Breast epithelium (tissue), 4 donors: ENCODE measurements at regions not wholly inside any gene's neighbourhood (a gene's known extent, or its start where the extent isn't known, plus 50 kb on each side); places are given as distances from the start of the nearest gene placed in this dataset.

Source experiments
- DNase-seq, 2 donors: peaks; one replicate each; pipeline ENCODE4 v3.0.0-alpha.2; 2019; ENCODE audit warnings: low spot score in 2 of 2
- H3K27ac ChIP-seq, 2 donors: fragments of 200-600 bp; sonication (generic) in 1 of 2; one replicate each; pipeline ENCODE4 v1.5.1; 2016 to 2019; ENCODE audit warnings: mild to moderate bottlenecking in 1 of 2
- H3K27me3 ChIP-seq, 2 donors: fragments of 200-600 bp; sonication (generic) in 1 of 2; one replicate each; pipeline versions ENCODE4 v1.5.1 to v1.6.0; 2017 to 2019; ENCODE audit warnings: control low read depth in 1 of 2, mild to moderate bottlenecking in 1 of 2
- H3K36me3 ChIP-seq: fragments of 200-600 bp; one replicate; pipeline ENCODE4 v1.5.1; 2019
- H3K4me1 ChIP-seq, 2 donors: fragments of 200-600 bp; sonication (generic); one replicate each; pipeline ENCODE4 v1.5.1; 2016 to 2019; ENCODE audit warnings: control low read depth in 1 of 2
- H3K4me3 ChIP-seq, 3 donors: fragments of 200-600 bp; sonication (generic); 1 replicate in 2 of 3; 2 replicates in 1 of 3; pipeline ENCODE4 v1.5.1; 2016 to 2019; ENCODE audit warnings: mild to moderate bottlenecking in 3 of 3, moderate library complexity in 2 of 3
- H3K9me3 ChIP-seq, 2 donors: fragments of 200-600 bp; sonication (generic) in 1 of 2; one replicate each; pipeline ENCODE4 v1.5.1; 2016 to 2019; ENCODE audit warnings: control low read depth in 1 of 2
- CTCF ChIP-seq, 3 donors: fragments of 450-650 bp; IDR thresholded peaks; one replicate each; pipeline ENCODE4 v1.5.1; 2016 to 2017; ENCODE audit warnings: antibody characterized with exemption in 3 of 3, mild to moderate bottlenecking in 3 of 3, moderate library complexity in 3 of 3
- POLR2A ChIP-seq: fragments of 450-650 bp; IDR thresholded peaks from one replicate; pipeline ENCODE4 v1.6.1; 2016; ENCODE audit warnings: antibody characterized with exemption, mild to moderate bottlenecking, moderate library complexity
- POLR2AphosphoS5 ChIP-seq, 3 donors: sonication (generic); formaldehyde crosslinking; IDR thresholded peaks; one replicate each; pipeline ENCODE4 v1.6.1; 2017; ENCODE audit warnings: antibody characterized with exemption in 3 of 3
- intact Hi-C: fragments of 100-400 bp; cut with DNase I; formaldehyde crosslinking; loops from one replicate; pipeline ENCODE4 v1.15.1; 2023; ENCODE audit warnings: low total_unique reads

DNA sequence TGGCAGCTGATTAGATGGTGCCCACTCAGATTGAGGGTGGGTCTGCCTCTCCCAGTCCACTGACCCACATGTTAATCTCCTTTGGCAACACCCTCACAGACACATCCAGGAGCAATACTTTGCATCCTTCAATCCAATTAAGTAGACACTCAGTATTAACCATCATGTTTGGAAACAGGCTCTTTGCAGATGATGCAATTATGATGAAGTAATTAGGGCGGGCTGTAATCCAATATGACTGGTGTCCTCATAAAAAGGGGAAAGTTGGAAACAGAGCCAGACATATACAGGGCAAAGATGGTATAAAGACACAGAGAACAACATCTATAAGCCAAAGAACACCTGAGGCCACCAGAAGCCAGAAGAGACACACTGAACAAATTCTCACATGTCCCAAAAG, 658.6 kb downstream of the CCSER2 start:
- intact Hi-C loops: no loop called here
- no peak overlapping the region for H3K4me3 ChIP-seq
- DNase-seq: no peak
- no peaks in the 10 kb centered on the region for H3K4me1 ChIP-seq
- H3K27me3 ChIP-seq: no peaks in the 10 kb centered on the region
- H3K9me3 ChIP-seq: no peaks in the 10 kb centered on the region
- H3K36me3 ChIP-seq: no peaks in the 10 kb centered on the region
- TF ChIP-seq POLR2AphosphoS5 (IDR thresholded peaks at IDR 0.05) (no peak), POLR2A (no peak), CTCF (IDR thresholded peaks at IDR 0.05) (no peak)
- H3K27ac ChIP-seq: no peak overlapping the region

DNA sequence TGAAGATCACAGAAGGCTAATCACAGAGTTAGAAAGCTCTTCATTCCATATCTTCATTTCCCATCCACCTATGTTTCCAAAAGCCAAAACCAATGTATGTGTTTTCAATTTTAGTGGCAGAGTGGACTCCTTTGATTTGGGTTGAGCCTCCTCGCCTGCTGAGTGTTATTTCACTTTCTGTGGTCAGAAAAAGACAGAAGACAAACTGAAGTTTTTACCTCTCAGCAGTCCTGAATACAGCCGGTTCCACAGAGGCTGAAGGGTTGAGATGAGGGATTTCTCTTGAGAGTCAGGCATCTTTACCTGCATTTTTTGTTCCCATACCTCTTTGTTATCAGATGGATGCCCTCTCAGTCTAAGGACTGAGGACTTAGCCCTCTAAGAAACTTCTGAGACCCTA, 659.6 kb downstream of the CCSER2 start:
- Histone ChIP-seq H3K27ac (no peak overlapping the region), H3K9me3 (no peaks in the 10 kb centered on the region), H3K4me3 (no peak overlapping the region), H3K27me3 (no peaks in the 10 kb centered on the region), H3K36me3 (no peaks in the 10 kb centered on the region), H3K4me1 (no peaks in the 10 kb centered on the region)
- intact Hi-C loops: no loop called here
- no peak for DNase-seq
- TF ChIP-seq POLR2A (no peak), POLR2AphosphoS5 (IDR thresholded peaks at IDR 0.05) (no peak), CTCF (IDR thresholded peaks at IDR 0.05) (no peak)

GRCh38 chr10:84990713-84991112, 662.3 kb downstream of the CCSER2 start:
- Histone ChIP-seq H3K4me3 (no peak overlapping the region), H3K27me3 (no peaks in the 10 kb centered on the region), H3K4me1 (no peaks in the 10 kb centered on the region), H3K36me3 (no peaks in the 10 kb centered on the region), H3K9me3 (no peaks in the 10 kb centered on the region), H3K27ac (no peak overlapping the region)
- TF ChIP-seq POLR2A (no peak), CTCF (IDR thresholded peaks at IDR 0.05) (no peak), POLR2AphosphoS5 (IDR thresholded peaks at IDR 0.05) (no peak)
- intact Hi-C loops: no loop called here
- DNase-seq: no peak

GRCh38 chr10:84991301-84991700, 662.9 kb downstream of the CCSER2 start:
- H3K4me3 ChIP-seq: no peak overlapping the region
- no peaks in the 10 kb centered on the region for H3K4me1 ChIP-seq
- H3K27ac ChIP-seq: no peak overlapping the region
- intact Hi-C loops: no loop called here
- TF ChIP-seq POLR2AphosphoS5 (IDR thresholded peaks at IDR 0.05): no peak
- TF ChIP-seq POLR2A: no peak
- TF ChIP-seq CTCF (IDR thresholded peaks at IDR 0.05): no peak
- no peaks in the 10 kb centered on the region for H3K36me3 ChIP-seq
- H3K27me3 ChIP-seq: no peaks in the 10 kb centered on the region
- no peaks in the 10 kb centered on the region for H3K9me3 ChIP-seq
- no peak for DNase-seq

- H3K4me1 ChIP-seq: no peaks in the 10 kb centered on the region
- no peak overlapping the region for H3K27ac ChIP-seq
- DNase-seq: no peak
- no peak for TF ChIP-seq POLR2A
- no peak for TF ChIP-seq POLR2AphosphoS5 (IDR thresholded peaks at IDR 0.05)
- no peak for TF ChIP-seq CTCF (IDR thresholded peaks at IDR 0.05)
- H3K27me3 ChIP-seq: no peaks in the 10 kb centered on the region
- H3K36me3 ChIP-seq: no peaks in the 10 kb centered on the region
- H3K9me3 ChIP-seq: no peaks in the 10 kb centered on the region
- H3K4me3 ChIP-seq: no peak overlapping the region
- intact Hi-C loops: no loop called here
Measured at GRCh38 chr10:84993251-84994035, 665.1 kb downstream of the CCSER2 start.
